Heart left ventricle (tissue), 16 donors: ENCODE measurements at regions not wholly inside any gene's neighbourhood (a gene's known extent, or its start where the extent isn't known, plus 50 kb on each side); places are given as distances from the start of the nearest gene placed in this dataset.
A peak's percentile ranks its signal among the peaks of the same experiment; 100 is the strongest.
"Not testable (repeated sequence)": the region's sequence is repeated elsewhere in the genome, so short reads cannot be mapped to it uniquely, and the experiment has no call there.

ENCODE experiments used
- ATAC-seq, 4 donors: fragments of 200-7000 bp; cut with Tn5 transposase; one replicate each; pipeline ENCODE4 v1.9.1; 2020 to 2022; ENCODE audit warnings: moderate library complexity in 4 of 4, mild to moderate bottlenecking in 3 of 4, moderate number of reproducible peaks in 1 of 4
- DNase-seq, 5 donors: peaks; one replicate each; pipeline ENCODE4 v3.0.0-alpha.2; 2020
- H3K27ac ChIP-seq, 12 donors: fragments of 200-600 bp; sonication (generic) in 4 of 12; one replicate each; pipeline versions ENCODE4 v1.5.0 to v1.8.0; 2016 to 2022; ENCODE audit warnings: mild to moderate bottlenecking in 2 of 12
- H3K27me3 ChIP-seq, 9 donors: fragments of 200-600 bp; sonication (generic) in 2 of 9; one replicate each; pipeline versions ENCODE4 v1.5.1 to v1.8.0; 2016 to 2022; ENCODE audit warnings: mild to moderate bottlenecking in 3 of 9
- H3K36me3 ChIP-seq, 9 donors: fragments of 200-600 bp; sonication (generic) in 2 of 9; one replicate each; pipeline versions ENCODE4 v1.5.0 to v1.8.0; 2018 to 2022; ENCODE audit warnings: mild to moderate bottlenecking in 2 of 9
- H3K4me1 ChIP-seq, 12 donors: fragments of 200-600 bp; sonication (generic) in 4 of 12; one replicate each; pipeline versions ENCODE4 v1.5.0 to v1.8.0; 2016 to 2022; ENCODE audit warnings: mild to moderate bottlenecking in 3 of 12
- H3K4me3 ChIP-seq, 12 donors: fragments of 200-600 bp; sonication (generic) in 4 of 12; one replicate each; pipeline versions ENCODE4 v1.5.0 to v1.8.0; 2017 to 2022; ENCODE audit warnings: mild to moderate bottlenecking in 9 of 12, moderate library complexity in 4 of 12
- H3K9me3 ChIP-seq, 12 donors: fragments of 200-600 bp; sonication (generic) in 4 of 12; one replicate each; pipeline versions ENCODE4 v1.5.0 to v1.8.0; 2016 to 2022; ENCODE audit warnings: mild to moderate bottlenecking in 1 of 12
- CTCF ChIP-seq, 12 donors: fragments of 200-600 bp; sonication (generic) in 4 of 12; IDR thresholded peaks; one replicate each; pipeline versions ENCODE4 v1.5.0 to v1.8.0; 2018 to 2022; ENCODE audit warnings: antibody characterized with exemption in 12 of 12, mild to moderate bottlenecking in 5 of 12
- POLR2A ChIP-seq, 2 donors: fragments of 450-650 bp; IDR thresholded peaks; one replicate each; pipeline ENCODE4 v1.6.1; 2017; ENCODE audit warnings: antibody characterized with exemption in 2 of 2, mild to moderate bottlenecking in 2 of 2, moderate library complexity in 2 of 2
- WGBS, 4 donors: extraction: QIAGEN DNeasy Blood & Tissue Kit in 2 of 4; methylation state at CpG; one replicate each; pipeline versions ENCODE4 v1.1.5 to v1.1.7; 2013 to 2018; 5-methylcytosine and 5-hydroxymethylcytosine counted together
- intact Hi-C, 10 donors: fragments of 100-400 bp; cut with DNase I; formaldehyde crosslinking; loops; one replicate each; pipeline versions ENCODE4 v1.11.1 to v1.14.2; 2022
- donor health status: ischemic (EF 13 %, LVEDD 7.1; RV severe dilation, severe dysfunction).
- donor health status: healthy with polysubstance abuse.
- donor health status: DM: no; HTN: yes; CAD: no.
- donor health status: DM: no; HTN: no; CAD: no.
- donor health status: ischemic (EF 25% LVEDD 6.9; RV normal size, moderate dysfunction).
- donor health status: ischemic (EF 25% LVEDD 5.7; RV mildly dilated, moderate dysfunction).
- donor health status: healthy.
- donor health status: DM: yes; HTN: yes; CAD: no.
- donor health status: ischemic (EF 35%, LVEDD 5.7; RV mildly dilated, moderate dysfunction).
- donor health status: nonischemic (EF 11% LVEDD 7.7; RV severe dilation, severe dysfunction).
- donor health status: DM: yes; HTN: yes; CAD: no.
- donor health status: PGD.
- donor health status: ischemic (EF 29% LVEDD 5.4; RV normal size, mild dysfunction).
- donor health status: nonischemic (EF 23%, LVEDD 6.1; RV moderate dilation, normal function).

GRCh38 chr4:64814616-64815015, 405.4 kb upstream of the TECRL start:
- no peak for DNase-seq
- no peak overlapping the region for H3K4me3 ChIP-seq
- H3K27me3 ChIP-seq = no peaks in the 10 kb centered on the region
- H3K27ac ChIP-seq = no peak overlapping the region
- no peaks in the 10 kb centered on the region for H3K36me3 ChIP-seq
- ATAC-seq = no peak
- H3K9me3 ChIP-seq = peaks cover 0 to 8% (median 0%) of the 10 kb centered on the region in 12 donors
- no peak for TF ChIP-seq CTCF (IDR thresholded peaks at IDR 0.05)
- no peak for TF ChIP-seq POLR2A (IDR thresholded peaks at IDR 0.05)
- intact Hi-C loops = no loop called here
- WGBS, 4 donors = 73 to 80% (median 79%) methylated on average over 2 of the region's 2 CpGs
- no peaks in the 10 kb centered on the region for H3K4me1 ChIP-seq

- Histone ChIP-seq H3K36me3 (no peaks in the 10 kb centered on the region), H3K27me3 (no peaks in the 10 kb centered on the region), H3K4me3 (no peak overlapping the region), H3K4me1 (no peaks in the 10 kb centered on the region), H3K27ac (no peak overlapping the region), H3K9me3 (peaks cover 0 to 19% (median 3%) of the 10 kb centered on the region in 12 donors)
- TF ChIP-seq POLR2A (IDR thresholded peaks at IDR 0.05) = no peak
- TF ChIP-seq CTCF (IDR thresholded peaks at IDR 0.05) = no peak
- DNase-seq (no peak), ATAC-seq (no peak)
- intact Hi-C loops = no loop called here
- 39 to 52% (median 46%) methylated on average over 2 of the region's 2 CpGs for WGBS, 4 donors
These were observed 398.6 kb upstream of the TECRL start for GRCh38 chr4:64807821-64808220.

DNA sequence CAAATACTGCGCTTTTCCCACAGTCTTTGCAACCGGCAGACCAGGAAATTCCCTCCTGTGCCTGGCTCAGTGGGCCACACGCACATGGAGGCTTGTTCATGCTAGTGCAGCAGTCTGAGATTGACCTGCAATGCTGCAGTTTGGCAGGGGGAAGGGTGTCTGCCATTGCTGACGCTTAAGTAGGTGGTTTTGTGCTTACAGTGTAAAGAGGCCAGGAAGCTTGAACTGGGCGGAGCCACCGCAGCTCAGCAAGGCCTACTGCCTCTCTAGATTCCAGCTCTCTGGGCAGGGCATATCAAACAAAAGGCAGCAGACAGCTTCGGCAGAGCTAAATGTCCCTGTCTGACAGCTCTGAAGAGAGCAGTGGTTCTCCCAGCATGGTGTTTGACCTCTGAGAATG, 390.5 kb upstream of the TECRL start:
- no peak overlapping the region for H3K27ac ChIP-seq
- no peaks in the 10 kb centered on the region for H3K4me1 ChIP-seq
- no peak overlapping the region for H3K4me3 ChIP-seq
- intact Hi-C loops = no loop called here
- WGBS, 4 donors = 68 to 78% (median 72%) methylated on average over 7 of the region's 7 CpGs
- H3K9me3 ChIP-seq = peaks cover 0 to 14% (median 0%) of the 10 kb centered on the region in 12 donors
- no peaks in the 10 kb centered on the region for H3K36me3 ChIP-seq
- no peak for ATAC-seq
- no peak for TF ChIP-seq CTCF (IDR thresholded peaks at IDR 0.05)
- TF ChIP-seq POLR2A (IDR thresholded peaks at IDR 0.05) = no peak
- peak in 1 of 5 donors; percentile 15 for DNase-seq
- no peaks in the 10 kb centered on the region for H3K27me3 ChIP-seq

DNA sequence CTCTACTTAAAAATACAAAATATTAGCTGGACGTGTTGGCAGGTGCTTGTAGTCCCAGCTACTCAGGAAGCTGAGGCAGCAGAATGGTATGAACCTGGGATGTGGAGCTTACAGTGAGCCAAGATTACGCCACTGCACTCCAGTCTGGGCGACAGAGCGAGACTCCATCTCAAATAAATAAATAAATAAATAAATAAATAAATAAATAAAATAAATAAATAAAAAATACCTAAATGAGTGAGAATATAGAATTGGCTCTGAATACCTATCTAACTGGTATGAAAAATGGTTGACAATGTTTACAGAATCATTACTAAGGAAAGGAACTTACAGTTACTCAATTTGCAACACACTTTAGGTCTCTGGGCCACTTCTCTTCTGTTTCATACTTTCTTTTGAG, 389.6 kb upstream of the TECRL start:
- WGBS, 4 donors = 86 to 94% (median 88%) methylated on average over 4 of the region's 4 CpGs
- H3K4me3 ChIP-seq, H3K4me1 ChIP-seq, H3K9me3 ChIP-seq, ATAC-seq, intact Hi-C loops, H3K27me3 ChIP-seq, H3K36me3 ChIP-seq, H3K27ac ChIP-seq: not testable (repeated sequence)
- peak in 1 of 5 donors; percentile 6 for DNase-seq

DNA sequence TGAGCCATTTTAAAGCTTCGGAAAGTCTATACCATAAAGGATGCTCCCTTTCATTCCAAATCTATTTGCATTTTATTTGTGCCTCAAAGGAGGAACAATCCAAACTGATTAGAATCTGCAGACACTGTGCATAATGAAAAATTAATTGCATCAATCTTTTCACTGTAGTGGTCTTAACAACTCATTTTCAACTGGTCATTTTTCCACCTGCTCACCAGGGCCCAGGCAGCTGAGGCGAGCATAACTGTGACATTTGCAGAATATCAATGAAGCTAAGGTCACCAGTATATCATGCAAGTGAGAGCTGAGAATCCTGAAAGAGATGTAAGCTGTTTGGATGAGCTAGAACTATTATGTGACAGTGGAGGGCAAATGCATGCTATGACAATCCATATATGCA, 387.3 kb upstream of the TECRL start:
- no peak for ATAC-seq
- DNase-seq = no peak
- intact Hi-C loops = no loop called here
- H3K4me3 ChIP-seq = no peak overlapping the region
- WGBS, 4 donors = 72 to 82% (median 76%) methylated on average over 2 of the region's 2 CpGs
- no peak for TF ChIP-seq POLR2A (IDR thresholded peaks at IDR 0.05)
- no peak for TF ChIP-seq CTCF (IDR thresholded peaks at IDR 0.05)
- no peaks in the 10 kb centered on the region for H3K4me1 ChIP-seq
- peaks cover 0 to under 1% (median 0%) of the 10 kb centered on the region in 12 donors for H3K9me3 ChIP-seq
- H3K27me3 ChIP-seq = no peaks in the 10 kb centered on the region
- H3K36me3 ChIP-seq = no peaks in the 10 kb centered on the region
- no peak overlapping the region for H3K27ac ChIP-seq
